GM19372 (cell line): ENCODE measurements at regions not wholly inside any gene's neighbourhood (a gene's known extent, or its start where the extent isn't known, plus 50 kb on each side); places are given as distances from the start of the nearest gene placed in this dataset.
"Not testable (repeated sequence)": the region's sequence is repeated elsewhere in the genome, so short reads cannot be mapped to it uniquely, and the experiment has no call there.

Experiments used
- ATAC-seq: cut with Tn5 transposase; IDR thresholded peaks from one replicate; pipeline ENCODE4 v1.9.1; 2021; ENCODE audit warnings: mild to moderate bottlenecking, low read depth, moderate library complexity; ENCODE audit not compliant: unreplicated experiment

DNA sequence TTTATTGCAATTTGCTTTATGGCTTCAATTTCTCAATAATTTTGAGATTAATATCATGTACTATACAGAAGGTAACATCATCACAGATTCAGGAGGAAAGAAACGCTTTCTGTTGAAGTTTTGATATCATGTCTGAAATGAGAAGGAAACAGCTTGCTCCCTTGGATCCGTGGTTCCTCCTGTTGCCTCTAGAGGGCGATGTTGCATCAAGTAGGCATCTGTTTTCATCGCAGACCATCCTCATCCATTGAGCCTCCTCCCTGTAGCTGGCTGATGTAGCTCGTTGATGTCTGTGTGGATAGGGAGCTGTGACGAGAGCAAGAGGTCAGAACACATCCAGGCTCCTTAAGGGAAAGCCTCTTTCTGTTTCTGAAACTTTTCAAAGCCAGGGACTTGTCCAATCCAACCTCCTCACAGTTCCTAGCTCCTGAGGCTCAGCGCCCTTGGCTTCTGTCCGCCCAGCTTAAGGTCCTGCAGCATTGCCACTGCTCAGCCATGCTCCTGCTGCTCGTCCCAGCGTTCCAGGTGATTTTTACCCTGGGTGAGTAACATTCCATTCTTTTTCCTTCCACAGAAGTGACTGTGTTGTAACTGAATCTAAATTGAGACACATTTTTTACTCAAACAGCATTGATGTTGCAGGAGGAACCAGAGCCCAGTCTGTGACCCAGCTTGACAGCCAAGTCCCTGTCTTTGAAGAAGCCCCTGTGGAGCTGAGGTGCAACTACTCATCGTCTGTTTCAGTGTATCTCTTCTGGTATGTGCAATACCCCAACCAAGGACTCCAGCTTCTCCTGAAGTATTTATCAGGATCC lies 304.8 kb upstream of the OR4E1 start:
- ATAC-seq = no peak

DNA sequence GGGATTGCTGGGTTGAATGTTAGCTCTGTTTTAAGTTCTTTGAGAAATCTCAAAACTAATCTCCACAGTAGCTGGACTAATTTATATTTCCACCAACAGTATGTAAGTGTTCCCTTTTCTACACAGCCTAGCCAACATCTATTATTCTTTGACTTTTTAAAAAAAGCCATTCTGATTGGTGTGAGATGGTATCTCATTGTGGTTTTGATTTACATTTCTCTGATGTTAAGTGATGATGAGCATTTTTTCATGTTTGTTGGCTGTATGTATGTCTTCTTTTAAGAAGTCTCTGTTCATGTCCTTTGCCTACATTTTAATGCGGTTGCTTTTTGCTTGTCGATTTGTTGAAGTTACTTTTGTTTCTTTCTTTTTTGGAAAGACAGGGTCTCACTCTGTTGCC lies 301.1 kb upstream of the OR4E1 start:
- ATAC-seq = no peak

DNA sequence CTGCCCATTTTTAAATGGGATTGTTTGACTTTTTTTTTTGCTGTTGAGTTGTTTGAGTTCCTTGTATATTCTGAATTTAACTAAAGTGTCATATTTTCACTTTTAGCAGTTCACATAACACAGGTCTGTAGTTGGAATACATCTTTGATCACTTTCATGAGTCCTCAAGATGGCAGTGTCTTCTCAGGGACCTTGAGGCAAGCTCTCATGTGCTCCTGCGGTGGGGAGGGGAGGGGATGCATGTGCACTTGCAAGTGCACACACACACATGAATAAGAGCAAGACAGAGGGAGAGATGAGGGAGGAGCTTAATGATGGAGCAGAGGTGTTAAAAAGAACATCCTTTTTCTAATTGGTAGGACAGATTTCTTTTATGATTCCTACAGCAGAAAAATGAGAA lies 291.4 kb upstream of the OR4E1 start:
- no peak for ATAC-seq

DNA sequence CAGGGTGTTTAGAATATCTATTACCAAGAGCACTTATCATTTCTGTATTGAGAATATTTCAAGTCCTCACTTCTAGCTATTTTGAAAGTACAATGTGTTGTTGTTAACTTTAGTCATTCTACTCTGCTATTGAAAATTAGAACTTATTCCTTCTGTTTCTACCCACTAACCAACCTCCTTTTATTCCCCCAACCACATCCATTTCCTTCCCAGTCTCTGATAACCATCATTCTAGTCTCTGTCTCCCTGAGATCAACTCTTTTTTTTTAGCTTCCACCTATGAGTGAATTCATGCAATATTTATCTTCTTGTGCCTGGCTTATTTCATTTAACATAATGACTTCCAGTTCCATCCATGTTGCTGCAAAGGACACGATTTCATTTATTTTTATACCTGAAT lies 290.6 kb upstream of the OR4E1 start:
- ATAC-seq = no peak

DNA sequence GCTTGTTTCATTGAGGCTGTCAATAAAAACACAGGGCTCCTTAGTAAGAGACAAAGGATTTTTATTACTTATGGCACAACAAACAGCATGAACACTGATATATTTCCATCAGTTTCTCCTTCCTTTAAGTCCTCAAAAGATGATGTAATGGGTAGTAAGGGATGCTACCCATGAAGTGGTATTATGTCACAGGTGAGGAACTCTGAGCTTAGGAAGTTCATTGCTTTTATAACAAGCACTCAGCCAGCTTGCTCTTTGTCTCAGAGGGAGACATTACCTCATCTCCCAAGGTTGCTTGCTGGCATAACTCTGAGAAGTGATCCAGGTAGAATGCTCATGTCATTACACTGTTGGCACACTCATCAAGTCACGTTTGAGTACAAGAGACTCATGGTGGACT lies 287.0 kb upstream of the OR4E1 start:
- no peak for ATAC-seq

DNA sequence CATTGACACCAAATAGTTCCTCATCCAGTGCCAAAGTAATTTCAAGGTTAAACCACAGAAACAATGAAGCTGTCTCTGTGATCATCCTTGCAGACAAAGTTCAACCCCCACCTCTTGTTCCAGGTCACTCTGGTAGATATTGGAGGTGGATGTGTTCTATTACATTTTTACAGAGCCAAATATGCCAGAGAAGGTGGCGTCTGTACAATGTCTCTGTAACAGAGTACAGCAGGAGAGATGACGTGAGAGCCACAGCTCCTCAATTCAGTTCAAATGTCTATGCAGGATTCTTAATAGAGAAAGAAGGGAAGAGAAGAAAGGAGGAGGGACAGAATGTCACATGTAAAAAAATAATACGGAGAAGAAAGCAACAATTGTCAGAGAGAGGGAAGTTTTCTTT lies 268.3 kb upstream of the OR4E1 start:
- ATAC-seq = no peak

DNA sequence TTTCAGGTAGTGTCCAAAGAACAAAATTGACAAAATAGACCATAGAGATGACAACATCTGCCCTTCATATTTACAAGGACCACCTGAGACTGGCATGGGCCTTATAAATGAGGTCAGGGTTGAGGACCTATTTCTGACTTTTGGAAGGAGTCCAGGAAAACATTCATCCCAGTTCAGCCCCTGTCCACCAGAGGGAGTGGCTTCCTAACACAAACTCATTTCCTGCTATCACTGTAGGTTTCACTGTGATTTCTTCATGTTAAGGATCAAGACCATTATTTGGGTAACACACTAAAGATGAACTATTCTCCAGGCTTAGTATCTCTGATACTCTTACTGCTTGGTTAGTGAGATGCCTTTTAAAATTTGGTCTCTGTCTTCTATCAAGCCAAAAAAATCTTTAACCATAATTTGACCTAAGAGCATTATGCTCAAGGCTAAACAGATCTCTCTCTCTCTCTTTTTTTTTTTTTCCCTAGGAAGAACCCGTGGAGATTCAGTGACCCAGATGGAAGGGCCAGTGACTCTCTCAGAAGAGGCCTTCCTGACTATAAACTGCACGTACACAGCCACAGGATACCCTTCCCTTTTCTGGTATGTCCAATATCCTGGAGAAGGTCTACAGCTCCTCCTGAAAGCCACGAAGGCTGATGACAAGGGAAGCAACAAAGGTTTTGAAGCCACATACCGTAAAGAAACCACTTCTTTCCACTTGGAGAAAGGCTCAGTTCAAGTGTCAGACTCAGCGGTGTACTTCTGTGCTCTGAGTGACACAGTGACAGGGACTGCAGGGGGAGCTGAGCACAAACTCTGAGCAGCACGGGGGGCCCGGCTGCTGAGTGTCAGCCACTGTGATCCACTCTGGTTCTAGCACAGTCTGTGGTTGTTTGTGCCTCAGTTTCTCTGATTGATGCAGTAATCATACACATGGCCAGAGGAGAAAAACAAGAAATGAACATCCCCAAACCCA lies 267.6 kb upstream of the OR4E1 start:
- ATAC-seq = no peak

DNA sequence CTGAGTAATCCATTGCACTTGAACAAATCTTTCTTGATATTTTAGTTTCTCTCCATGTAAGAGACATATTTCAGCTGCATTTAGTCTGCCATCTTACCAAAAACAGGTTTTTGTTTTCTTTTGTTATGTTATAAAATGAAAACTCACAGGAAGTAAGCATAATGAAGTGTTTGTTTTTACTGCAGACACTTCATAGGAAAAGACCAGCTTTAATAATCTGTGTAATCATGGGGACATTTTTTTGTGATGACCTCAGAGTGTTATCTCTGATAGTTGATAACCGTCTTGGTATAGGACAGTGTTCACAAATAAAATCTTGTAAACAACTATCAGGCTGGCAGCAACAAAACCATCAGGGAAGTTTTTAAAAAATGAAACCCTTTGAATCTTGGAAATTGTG lies 266.2 kb upstream of the OR4E1 start:
- no peak for ATAC-seq

DNA sequence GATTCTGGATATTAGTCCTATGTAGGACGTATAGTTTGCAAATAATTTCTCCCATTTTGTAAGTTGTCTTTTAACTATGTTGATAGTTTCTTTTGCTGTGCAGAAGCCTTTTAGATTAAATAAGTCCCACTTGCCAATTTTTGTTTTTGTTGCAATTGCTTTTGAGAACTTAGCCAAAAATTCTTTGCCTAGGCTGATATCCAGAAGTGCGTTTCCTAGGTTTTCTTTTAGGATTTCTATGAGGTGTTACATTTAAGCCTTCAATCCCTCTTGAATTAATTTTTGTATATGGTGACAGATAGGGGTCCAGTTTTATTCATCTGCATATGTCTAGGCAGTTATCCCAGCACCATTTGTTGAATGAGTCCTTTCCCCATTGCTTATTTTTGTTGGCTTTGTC lies 264.4 kb upstream of the OR4E1 start:
- ATAC-seq = no peak

DNA sequence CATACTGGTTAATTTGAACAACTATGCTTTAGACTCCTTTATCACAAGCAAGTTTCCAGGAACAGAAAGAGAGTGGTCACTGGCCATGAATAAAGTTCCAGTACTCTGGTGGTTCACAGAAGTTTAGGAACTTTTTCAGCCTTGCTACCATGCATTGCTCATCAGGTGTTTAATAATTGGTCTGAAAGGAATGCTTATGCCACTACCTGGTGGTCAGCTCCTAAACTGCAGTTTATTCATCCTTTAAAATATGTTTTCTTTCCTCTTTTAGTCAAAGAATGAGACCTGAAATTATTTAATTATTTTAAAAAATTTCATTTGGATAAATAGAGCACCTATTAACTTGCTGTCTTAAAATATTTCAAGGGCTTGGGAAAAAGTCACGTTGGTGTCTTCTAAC lies 260.1 kb upstream of the OR4E1 start:
- no peak for ATAC-seq

DNA sequence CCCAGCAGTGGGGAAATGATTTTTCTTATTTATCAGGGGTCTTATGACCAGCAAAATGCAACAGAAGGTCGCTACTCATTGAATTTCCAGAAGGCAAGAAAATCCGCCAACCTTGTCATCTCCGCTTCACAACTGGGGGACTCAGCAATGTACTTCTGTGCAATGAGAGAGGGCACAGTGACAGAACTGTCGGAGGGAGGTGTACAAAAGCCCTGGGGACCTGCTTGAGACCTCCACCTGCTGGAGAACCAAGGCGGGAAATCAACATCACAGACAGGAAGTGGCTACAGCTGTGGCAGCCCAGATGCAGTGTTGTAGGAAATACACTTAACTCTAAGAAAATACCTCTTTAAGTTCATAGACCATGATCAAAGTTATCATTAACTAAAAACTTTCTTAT lies 250.9 kb upstream of the OR4E1 start:
- ATAC-seq = peak; percentile 72

DNA sequence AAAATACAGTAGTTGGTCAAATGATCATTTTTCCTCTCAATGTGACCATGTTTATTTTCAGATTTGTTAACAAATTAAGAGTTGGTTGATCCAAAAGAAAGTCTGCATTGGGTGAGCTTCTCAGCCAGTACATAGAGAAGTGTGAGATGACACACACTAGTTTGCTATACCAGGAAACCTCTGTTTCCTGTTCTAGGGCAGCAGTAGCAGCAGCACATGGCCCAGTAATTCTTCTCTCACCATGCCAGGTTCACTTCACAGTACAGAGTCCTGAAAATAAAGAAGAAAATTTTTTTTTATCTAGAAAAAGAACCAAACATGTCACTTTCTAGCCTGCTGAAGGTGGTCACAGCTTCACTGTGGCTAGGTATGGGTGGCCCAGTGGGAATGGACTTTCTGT lies 250.2 kb upstream of the OR4E1 start:
- no peak for ATAC-seq

DNA sequence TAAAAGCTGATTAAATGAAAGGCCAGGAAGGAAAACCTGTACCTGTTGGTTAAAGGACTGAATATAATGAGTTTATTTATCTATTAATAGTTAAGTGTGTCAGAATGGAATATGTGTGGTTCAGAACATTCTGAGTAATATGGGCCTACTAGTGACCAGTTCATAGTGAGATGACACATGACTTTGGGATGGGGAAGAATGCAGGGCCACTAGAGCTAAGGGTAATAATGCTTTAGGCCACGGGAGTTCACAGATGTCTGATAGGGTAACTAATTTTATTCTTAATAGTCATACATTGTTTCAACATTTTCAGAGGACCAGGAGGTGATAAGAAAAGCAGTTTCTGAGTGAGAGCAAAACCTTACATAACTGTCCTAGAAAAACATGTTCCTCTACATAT lies 247.8 kb upstream of the OR4E1 start:
- no peak for ATAC-seq

DNA sequence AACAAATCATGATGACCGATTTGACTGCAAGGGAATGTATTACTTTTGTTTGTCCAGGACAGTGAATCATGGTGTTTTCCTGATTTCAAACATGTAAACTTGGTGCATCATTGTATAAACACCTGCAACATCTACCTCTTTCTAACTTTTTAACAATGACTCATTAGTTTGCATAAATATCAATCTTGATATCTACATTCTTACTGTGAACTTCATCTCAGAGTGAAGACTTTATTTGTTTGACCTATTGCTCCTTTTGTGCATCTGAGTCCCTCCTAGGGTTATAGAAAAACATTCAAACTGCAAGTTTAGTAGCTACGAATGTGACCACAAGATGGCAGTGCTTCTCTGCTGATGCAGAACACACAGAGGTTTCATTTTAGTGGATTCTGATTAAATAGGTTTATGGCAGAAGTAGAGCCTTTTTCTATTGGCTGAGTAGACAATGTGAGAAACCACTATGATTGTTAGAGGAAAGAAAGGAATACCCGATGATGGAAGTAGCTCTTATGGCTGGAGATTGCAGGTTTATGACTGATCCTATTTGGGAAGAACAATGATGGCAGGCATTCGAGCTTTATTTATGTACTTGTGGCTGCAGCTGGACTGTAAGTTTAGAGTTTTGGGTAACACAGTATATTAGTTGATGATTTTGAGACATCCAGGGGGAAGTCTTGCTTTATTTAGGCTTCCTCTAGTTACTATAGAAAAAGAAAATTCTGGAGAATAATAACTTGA lies 244.2 kb upstream of the OR4E1 start:
- no peak for ATAC-seq

DNA sequence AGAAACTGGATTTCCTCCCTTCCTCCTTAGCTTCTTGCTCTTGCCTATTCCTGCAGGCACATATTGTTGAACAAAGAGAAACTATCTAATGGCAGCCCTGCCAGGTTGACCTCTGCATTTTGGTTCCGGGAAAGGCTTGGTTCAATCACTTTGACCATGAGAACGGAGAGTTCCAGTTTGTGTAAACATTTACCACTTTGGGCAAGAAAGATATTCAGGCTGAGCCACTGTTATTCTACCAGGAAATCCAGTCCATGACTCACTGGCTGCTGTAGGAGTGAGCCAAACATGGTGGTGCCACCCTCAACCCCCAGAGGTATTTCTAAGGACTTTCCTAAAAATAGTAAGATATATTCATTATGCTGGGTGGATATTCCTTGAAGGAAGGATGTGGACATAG lies 242.2 kb upstream of the OR4E1 start:
- no peak for ATAC-seq

DNA sequence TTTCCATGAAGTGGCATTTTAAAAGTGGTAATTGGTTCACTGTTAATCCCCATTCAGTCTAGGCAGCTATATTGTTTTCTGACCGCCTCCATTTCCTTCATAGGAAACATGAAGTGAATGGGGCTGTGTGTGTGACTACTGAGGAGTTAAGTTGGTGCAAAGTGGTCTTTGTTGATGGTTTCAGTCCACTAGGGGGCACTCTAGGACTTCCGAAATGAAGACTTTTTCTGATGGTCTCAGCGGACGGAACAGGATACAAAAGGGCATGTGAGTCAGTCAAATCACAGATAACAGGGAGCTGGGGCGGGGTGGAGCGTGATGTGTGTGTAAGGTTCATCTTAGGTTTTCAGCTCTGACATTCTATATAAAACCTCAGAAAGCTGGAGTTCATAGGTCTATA lies 240.1 kb upstream of the OR4E1 start:
- ATAC-seq = no peak

DNA sequence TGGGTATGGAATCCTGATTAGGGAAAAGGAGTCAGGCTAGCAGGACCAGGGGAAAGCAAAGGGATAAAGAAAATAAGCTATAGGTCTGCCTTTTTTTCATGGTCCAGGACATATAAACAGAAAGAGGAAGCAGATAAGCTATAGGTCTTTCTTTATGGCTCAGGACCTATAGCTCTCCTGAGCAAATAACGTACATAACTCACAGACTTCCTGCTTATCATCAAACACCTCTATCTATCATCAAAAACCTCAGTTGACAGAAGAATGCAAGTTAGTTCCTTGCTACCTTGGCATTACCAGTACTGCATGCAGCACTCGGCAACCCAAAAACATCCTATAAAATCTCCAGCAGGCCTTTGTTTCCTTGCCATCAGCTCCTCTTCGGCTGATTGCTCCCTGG lies 238.7 kb upstream of the OR4E1 start:
- ATAC-seq = no peak

DNA sequence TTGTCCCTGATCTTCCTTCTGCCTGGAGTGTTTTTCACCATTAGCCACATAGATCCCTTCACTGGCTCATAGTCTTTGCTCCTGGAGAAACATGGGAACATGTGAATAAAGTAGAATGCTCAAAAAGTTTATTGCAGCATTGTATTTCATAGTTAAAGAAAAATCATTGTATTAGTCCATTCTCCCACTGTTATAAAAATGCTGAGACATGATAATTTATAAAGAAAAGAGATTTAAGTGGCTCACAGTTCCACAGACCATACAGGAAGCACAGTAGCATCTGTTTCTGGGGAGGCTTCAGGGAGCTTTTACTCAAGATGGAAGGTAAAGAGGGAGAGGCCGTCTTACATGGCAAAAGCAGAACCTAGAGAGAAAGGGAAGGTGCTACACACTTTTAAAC lies 238.3 kb upstream of the OR4E1 start:
- no peak for ATAC-seq

DNA sequence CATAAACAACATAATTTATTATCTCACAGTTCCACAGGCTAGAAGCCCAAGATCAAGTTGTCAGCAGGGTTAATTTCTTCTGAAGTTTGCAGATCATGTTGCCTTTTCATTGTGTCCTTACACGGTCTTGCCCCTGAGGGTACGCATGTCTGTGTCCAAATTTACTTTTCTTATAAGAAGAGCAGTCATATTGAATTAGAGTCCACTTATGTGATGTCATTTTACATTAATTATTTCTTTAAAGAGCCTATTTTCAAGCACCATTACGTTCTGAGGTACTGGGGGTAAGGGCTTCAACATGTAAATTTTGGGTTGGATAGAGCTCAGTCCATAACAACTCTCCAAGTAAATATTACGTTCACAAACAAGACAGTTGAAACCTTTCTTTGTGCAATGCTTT lies 236.6 kb upstream of the OR4E1 start:
- ATAC-seq = no peak

DNA sequence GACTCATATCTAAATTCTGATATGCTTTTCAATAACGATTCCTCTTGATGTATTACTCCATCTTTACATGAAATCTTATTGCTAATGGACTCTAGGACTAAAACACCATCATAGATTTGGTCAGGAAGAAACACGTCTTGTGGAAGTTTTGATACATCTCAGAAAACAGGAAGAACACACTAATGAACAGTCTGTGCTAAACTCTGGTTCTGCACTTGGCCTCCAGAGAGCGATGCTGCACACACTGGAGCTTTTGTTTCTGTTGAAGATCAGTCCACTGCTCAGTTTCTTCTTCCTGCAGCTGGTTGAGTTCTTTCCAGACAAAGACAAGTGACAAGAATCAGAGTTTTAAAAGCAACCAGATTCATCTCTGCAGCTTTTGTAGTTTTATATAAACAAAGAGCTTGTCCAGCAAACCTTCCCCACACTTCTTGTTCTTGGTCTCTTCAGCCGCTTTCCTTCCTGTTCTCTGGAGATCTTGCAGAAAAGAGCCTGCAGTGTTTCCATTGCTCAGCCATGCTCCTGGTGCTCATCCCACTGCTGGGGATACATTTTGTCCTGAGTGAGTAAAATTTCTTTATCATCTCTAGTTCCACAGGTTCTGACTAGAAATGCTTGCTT lies 229.1 kb upstream of the OR4E1 start:
- ATAC-seq = no peak

DNA sequence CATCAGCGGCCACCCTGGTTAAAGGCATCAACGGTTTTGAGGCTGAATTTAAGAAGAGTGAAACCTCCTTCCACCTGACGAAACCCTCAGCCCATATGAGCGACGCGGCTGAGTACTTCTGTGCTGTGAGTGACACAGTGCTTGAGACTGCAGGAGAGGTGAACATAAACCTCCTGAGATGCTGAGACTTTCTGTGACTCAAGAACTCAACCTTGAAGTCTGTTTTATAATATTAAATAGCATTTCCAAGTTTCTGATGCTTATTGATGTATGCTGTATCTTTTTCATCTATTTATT lies 221.2 kb upstream of the OR4E1 start:
- ATAC-seq = not testable (repeated sequence)
